ENCODE measurements at regions not wholly inside any gene's neighbourhood (a gene's known extent, or its start where the extent isn't known, plus 50 kb on each side); places are given as distances from the start of the nearest gene placed in this dataset.

DNA sequence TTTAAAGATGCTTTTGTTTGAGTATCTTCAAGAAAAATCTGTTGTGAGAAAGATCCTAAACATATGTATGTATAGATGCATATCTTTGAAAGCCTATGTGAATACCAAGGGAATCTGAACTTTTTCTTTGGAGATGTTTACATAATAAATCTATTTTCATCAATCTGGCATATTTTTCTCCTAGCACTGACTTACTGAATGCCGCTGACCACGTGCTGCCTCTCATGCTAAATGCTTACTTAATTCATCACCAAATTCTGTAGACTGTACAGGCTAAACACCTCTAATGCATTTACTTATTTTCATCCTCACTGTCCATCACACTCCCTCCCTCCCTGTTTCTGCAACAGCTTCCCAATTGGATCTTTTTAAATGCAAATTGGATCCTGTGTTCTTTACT lies 566.2 kb upstream of the WWC1 start:
- H3K9me3 ChIP-seq (ENCODE audit: control insufficient read depth, low read depth, low read length), result no peaks in the 10 kb centered on the region
- no peak overlapping the region for H3K27ac ChIP-seq (ENCODE audit: low read length)
- no peak overlapping the region for H3K4me3 ChIP-seq (ENCODE audit: low read length)
- H3K36me3 ChIP-seq (ENCODE audit: control insufficient read depth, low read depth, low read length), result no peaks in the 10 kb centered on the region
- no peaks in the 10 kb centered on the region for H3K27me3 ChIP-seq (ENCODE audit: control insufficient read depth, insufficient read depth, low read length)
- H3K9ac ChIP-seq (ENCODE audit: low read length), result no peak overlapping the region
- H3K4me1 ChIP-seq (ENCODE audit: control insufficient read depth, low read depth, low read length), result peaks cover 28% of the 10 kb centered on the region

DNA sequence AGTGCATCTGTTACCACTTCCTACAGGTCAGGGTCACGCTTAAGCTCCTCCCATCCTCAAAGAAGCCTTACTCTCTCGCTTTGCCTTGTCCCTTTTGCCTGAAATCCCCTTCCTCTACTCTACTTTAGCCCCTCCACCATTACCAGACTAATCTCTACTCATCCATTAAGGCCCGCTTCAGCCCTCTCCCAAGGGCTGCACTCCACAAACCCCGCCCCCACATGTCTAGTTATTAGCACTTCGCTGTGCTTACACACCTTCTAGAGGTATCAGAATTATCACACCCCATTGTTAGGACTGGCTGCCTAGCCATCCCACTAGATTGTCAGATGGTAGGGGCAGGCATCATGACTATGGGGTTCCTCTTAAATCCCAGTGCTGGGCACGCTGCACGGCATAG lies 565.7 kb upstream of the WWC1 start:
- no peak overlapping the region for H3K27ac ChIP-seq (ENCODE audit: low read length)
- no peaks in the 10 kb centered on the region for H3K27me3 ChIP-seq (ENCODE audit: control insufficient read depth, insufficient read depth, low read length)
- no peaks in the 10 kb centered on the region for H3K36me3 ChIP-seq (ENCODE audit: control insufficient read depth, low read depth, low read length)
- H3K9ac ChIP-seq (ENCODE audit: low read length), result no peak overlapping the region
- H3K4me3 ChIP-seq (ENCODE audit: low read length), result no peak overlapping the region
- no peaks in the 10 kb centered on the region for H3K9me3 ChIP-seq (ENCODE audit: control insufficient read depth, low read depth, low read length)
- peaks cover 27% of the 10 kb centered on the region for H3K4me1 ChIP-seq (ENCODE audit: control insufficient read depth, low read depth, low read length)

DNA sequence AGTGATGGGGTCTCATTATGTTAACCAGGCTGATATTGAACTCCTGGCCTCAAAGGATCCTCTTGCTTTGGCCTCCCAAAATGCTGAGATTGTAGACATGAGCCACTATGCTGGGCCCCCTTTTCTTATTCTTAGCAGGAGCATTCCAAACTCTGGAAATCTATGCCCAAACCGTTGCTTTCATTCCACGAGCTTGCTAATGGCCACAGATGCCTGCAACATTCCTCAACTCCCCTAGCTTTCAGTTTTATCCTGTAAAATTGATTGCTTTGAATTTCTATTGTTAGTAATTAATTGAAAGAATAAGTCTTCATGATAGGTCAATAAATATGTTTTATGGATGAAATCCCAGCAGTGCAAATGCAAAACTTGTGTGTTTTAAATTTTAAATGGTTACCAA lies 564.8 kb upstream of the WWC1 start:
- Histone ChIP-seq H3K36me3 (ENCODE audit: control insufficient read depth, low read depth, low read length) (no peaks in the 10 kb centered on the region), H3K27me3 (ENCODE audit: control insufficient read depth, insufficient read depth, low read length) (no peaks in the 10 kb centered on the region), H3K9me3 (ENCODE audit: control insufficient read depth, low read depth, low read length) (no peaks in the 10 kb centered on the region), H3K9ac (ENCODE audit: low read length) (no peak overlapping the region), H3K4me3 (ENCODE audit: low read length) (no peak overlapping the region), H3K27ac (ENCODE audit: low read length) (no peak overlapping the region), H3K4me1 (ENCODE audit: control insufficient read depth, low read depth, low read length) (peaks cover 18% of the 10 kb centered on the region)

DNA sequence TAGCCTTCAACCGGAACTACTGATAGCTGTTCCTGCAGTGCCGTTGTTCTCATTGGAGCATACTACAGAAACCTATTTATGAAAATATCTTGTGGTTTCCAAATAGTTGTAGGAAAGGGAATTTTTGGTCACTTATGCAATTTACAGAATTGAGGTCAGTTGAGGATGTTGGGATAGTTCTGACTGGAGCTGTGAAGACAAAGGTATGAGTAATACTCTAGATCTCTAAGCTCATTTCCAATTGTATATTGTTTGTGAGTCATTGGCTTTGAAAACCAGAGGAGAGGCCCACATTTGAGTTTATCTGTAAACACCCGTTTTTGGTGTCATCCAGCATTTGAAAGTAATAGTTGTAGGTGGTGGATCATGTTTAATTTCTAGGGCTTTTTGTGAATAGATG lies 561.3 kb upstream of the WWC1 start:
- Histone ChIP-seq H3K4me1 (ENCODE audit: control insufficient read depth, low read depth, low read length) (peaks cover 18% of the 10 kb centered on the region), H3K27me3 (ENCODE audit: control insufficient read depth, insufficient read depth, low read length) (no peaks in the 10 kb centered on the region), H3K9me3 (ENCODE audit: control insufficient read depth, low read depth, low read length) (no peaks in the 10 kb centered on the region), H3K9ac (ENCODE audit: low read length) (no peak overlapping the region), H3K27ac (ENCODE audit: low read length) (no peak overlapping the region), H3K4me3 (ENCODE audit: low read length) (no peak overlapping the region), H3K36me3 (ENCODE audit: control insufficient read depth, low read depth, low read length) (no peaks in the 10 kb centered on the region)

DNA sequence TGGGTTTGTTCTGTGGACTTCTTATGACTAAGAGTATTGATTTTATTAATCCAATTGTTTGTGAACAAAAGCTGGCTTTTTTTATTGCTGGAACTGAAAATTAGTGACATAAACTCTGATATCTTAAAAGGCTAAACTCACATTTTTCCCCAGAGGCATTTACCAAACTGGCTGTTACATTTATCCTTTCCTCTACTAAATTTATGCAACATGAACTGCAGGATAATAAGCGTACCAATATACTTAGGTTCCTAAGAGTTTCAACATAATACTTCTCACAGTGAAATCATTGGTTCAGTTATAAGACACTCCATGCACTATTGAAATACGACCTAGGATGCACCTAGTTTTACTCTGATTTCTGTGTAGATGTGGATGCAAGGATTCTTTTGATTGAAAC lies 560.8 kb upstream of the WWC1 start:
- H3K36me3 ChIP-seq (ENCODE audit: control insufficient read depth, low read depth, low read length), result no peaks in the 10 kb centered on the region

DNA sequence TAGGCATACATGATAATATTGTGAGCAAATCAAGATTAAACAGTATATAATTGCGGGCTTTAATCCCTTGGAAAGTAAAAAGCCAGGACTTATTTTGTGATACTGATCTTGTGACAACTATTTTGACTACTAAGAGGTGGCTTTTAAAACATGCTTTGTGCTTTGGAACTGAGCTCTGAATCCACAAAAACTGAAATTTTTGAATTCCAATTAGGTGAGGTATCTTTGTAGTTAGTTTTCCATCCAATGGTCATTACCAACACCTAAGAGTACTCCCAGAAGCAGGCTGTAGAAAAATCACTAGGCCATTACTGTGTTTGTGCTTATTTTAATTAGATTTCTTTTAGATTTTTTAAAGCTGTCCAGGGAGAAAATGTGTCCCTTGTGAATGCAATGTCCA lies 559.5 kb upstream of the WWC1 start:
- no peaks in the 10 kb centered on the region for H3K36me3 ChIP-seq (ENCODE audit: control insufficient read depth, low read depth, low read length)
- no peak overlapping the region for H3K9ac ChIP-seq (ENCODE audit: low read length)
- H3K9me3 ChIP-seq (ENCODE audit: control insufficient read depth, low read depth, low read length), result no peaks in the 10 kb centered on the region
- no peak overlapping the region for H3K27ac ChIP-seq (ENCODE audit: low read length)
- no peaks in the 10 kb centered on the region for H3K27me3 ChIP-seq (ENCODE audit: control insufficient read depth, insufficient read depth, low read length)
- H3K4me3 ChIP-seq (ENCODE audit: low read length), result no peak overlapping the region
- peaks cover 9% of the 10 kb centered on the region for H3K4me1 ChIP-seq (ENCODE audit: control insufficient read depth, low read depth, low read length)

More for the DNA sequence above, 560.8 kb upstream of the WWC1 start:
- no peak overlapping the region for H3K4me3 ChIP-seq (ENCODE audit: low read length)
- no peaks in the 10 kb centered on the region for H3K27me3 ChIP-seq (ENCODE audit: control insufficient read depth, insufficient read depth, low read length)
- peaks cover 13% of the 10 kb centered on the region for H3K4me1 ChIP-seq (ENCODE audit: control insufficient read depth, low read depth, low read length)
- no peak overlapping the region for H3K9ac ChIP-seq (ENCODE audit: low read length)
- no peak overlapping the region for H3K27ac ChIP-seq (ENCODE audit: low read length)
- H3K9me3 ChIP-seq (ENCODE audit: control insufficient read depth, low read depth, low read length), result no peaks in the 10 kb centered on the region

DNA sequence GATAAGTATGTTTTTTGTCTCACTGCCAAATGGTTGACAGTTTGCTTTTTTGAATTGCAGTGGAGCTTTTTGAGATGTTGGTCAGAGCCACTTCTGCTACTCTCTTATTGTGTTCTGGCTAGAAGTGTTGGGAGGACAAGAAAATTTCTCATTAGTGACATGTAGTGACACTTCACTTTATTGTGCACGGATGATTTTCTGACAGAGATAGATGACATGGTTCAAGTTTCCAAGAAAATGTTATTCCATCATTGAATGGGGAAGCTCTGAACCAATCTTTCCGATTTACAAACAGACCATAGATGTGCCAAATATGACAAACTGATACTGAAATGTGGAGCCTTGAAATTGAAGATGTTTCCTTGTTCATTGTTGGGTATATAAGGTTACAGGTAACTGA lies 558.9 kb upstream of the WWC1 start:
- Histone ChIP-seq H3K9ac (ENCODE audit: low read length) (no peak overlapping the region), H3K36me3 (ENCODE audit: control insufficient read depth, low read depth, low read length) (no peaks in the 10 kb centered on the region), H3K27ac (ENCODE audit: low read length) (no peak overlapping the region), H3K4me1 (ENCODE audit: control insufficient read depth, low read depth, low read length) (peaks cover 9% of the 10 kb centered on the region), H3K27me3 (ENCODE audit: control insufficient read depth, insufficient read depth, low read length) (no peaks in the 10 kb centered on the region), H3K4me3 (ENCODE audit: low read length) (no peak overlapping the region), H3K9me3 (ENCODE audit: control insufficient read depth, low read depth, low read length) (no peaks in the 10 kb centered on the region)

DNA sequence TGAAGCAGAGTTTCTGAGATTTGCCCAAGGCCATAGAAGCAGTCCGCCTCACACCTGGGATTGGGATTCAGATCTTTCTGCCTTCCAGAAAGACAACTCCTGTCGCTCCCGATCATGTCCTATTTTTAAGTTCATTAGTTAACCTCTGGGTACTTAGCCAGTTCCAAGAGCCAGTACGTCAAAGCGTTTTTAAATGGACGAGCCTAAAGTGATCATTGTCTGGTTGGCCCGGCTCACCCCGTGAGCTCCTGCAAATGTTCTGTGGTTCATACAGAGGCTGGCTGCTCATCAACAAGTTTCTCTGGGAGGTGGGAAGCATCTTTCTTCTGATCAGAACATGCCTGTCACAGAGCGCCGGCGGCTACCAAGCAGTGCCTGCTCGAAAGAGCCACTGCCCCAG lies 554.5 kb upstream of the WWC1 start:
- Histone ChIP-seq H3K4me1 (ENCODE audit: control insufficient read depth, low read depth, low read length) (no peaks in the 10 kb centered on the region), H3K9me3 (ENCODE audit: control insufficient read depth, low read depth, low read length) (no peaks in the 10 kb centered on the region), H3K27ac (ENCODE audit: low read length) (no peak overlapping the region), H3K4me3 (ENCODE audit: low read length) (no peak overlapping the region), H3K27me3 (ENCODE audit: control insufficient read depth, insufficient read depth, low read length) (no peaks in the 10 kb centered on the region), H3K9ac (ENCODE audit: low read length) (no peak overlapping the region), H3K36me3 (ENCODE audit: control insufficient read depth, low read depth, low read length) (no peaks in the 10 kb centered on the region)

DNA sequence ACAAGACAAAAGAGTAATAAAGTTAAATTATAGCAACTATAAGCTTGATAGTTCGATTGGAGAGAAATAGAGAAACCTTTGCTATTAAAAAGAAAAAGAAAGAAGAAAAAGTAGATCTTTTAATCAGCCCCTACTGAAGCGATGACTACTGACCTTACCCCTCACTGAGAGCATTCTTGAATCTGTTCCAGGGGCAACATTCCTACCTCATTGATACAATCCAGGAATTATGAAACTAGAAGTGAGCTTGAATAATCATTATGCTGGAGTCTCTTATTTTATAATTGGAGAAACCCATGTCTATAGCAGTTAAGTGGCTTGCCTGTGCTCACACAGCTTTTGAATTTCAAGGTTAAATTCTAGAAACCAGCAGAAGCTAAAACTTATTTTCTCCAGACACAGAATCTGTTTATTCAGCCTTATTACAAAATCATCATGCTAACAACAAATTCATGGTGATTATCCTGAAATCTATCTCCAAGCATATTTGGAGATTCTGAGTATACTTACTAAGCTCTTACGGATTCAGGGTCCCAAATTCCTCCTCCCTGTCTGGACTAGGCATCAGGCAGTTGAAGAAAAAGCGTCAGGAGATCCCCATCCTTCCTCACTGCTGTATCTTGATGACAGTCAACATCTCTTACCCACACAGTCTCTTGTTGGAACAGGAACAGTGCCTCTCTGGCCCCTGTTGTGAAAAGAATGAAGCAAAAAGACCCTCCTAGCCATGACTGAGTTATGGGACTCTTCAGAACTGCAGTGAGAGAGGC lies 547.6 kb upstream of the WWC1 start:
- H3K27ac ChIP-seq (ENCODE audit: low read length), result no peak overlapping the region
- H3K9me3 ChIP-seq (ENCODE audit: control insufficient read depth, low read depth, low read length), result no peaks in the 10 kb centered on the region
- peaks cover 7% of the 10 kb centered on the region for H3K4me1 ChIP-seq (ENCODE audit: control insufficient read depth, low read depth, low read length)
- no peak overlapping the region for H3K4me3 ChIP-seq (ENCODE audit: low read length)
- no peak overlapping the region for H3K9ac ChIP-seq (ENCODE audit: low read length)
- H3K27me3 ChIP-seq (ENCODE audit: control insufficient read depth, insufficient read depth, low read length), result no peaks in the 10 kb centered on the region
- H3K36me3 ChIP-seq (ENCODE audit: control insufficient read depth, low read depth, low read length), result no peaks in the 10 kb centered on the region

DNA sequence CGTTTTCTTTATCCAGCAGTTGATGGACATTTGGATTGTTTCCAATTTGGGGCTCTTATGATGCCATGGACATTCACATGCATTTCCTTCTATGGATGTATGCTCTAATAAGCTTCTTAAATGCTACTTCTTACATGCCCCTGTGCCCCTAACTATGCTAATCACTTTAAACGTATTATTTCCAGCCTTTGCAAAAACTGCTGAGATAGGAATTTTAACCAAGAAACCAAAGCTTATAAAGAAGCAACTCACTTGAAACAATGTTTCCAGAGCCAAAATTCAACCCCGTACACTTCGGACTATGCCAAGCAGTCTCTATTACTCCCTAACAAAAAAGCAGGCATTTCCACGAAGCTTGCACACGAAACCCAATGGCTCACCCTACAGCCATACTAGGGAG lies 545.6 kb upstream of the WWC1 start:
- Histone ChIP-seq H3K27me3 (ENCODE audit: control insufficient read depth, insufficient read depth, low read length) (no peaks in the 10 kb centered on the region), H3K36me3 (ENCODE audit: control insufficient read depth, low read depth, low read length) (no peaks in the 10 kb centered on the region), H3K27ac (ENCODE audit: low read length) (no peak overlapping the region), H3K9ac (ENCODE audit: low read length) (no peak overlapping the region), H3K4me3 (ENCODE audit: low read length) (no peak overlapping the region), H3K9me3 (ENCODE audit: control insufficient read depth, low read depth, low read length) (no peaks in the 10 kb centered on the region), H3K4me1 (ENCODE audit: control insufficient read depth, low read depth, low read length) (peaks cover 7% of the 10 kb centered on the region)

DNA sequence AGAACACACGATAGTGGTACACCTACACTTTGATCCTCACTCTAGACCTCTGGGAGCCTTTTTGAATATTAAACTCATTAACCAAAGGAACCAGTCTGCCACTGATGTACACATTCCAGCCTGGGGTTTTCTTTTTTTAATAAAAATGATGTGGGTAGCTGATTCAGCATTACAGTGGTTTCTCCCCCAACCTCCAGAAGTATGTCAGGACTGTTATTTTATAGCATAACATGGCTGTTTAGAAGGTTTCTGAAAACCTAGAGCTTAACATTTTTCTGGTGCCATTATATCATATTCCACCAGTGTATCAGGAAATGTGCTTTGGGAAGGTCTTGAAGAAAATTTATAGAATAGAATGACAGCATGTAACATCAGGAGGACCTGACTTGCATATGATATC lies 540.9 kb upstream of the WWC1 start:
- Histone ChIP-seq H3K4me1 (ENCODE audit: control insufficient read depth, low read depth, low read length) (peaks cover 6% of the 10 kb centered on the region), H3K36me3 (ENCODE audit: control insufficient read depth, low read depth, low read length) (no peaks in the 10 kb centered on the region), H3K9ac (ENCODE audit: low read length) (no peak overlapping the region), H3K9me3 (ENCODE audit: control insufficient read depth, low read depth, low read length) (no peaks in the 10 kb centered on the region), H3K27me3 (ENCODE audit: control insufficient read depth, insufficient read depth, low read length) (no peaks in the 10 kb centered on the region), H3K27ac (ENCODE audit: low read length) (no peak overlapping the region), H3K4me3 (ENCODE audit: low read length) (no peak overlapping the region)

DNA sequence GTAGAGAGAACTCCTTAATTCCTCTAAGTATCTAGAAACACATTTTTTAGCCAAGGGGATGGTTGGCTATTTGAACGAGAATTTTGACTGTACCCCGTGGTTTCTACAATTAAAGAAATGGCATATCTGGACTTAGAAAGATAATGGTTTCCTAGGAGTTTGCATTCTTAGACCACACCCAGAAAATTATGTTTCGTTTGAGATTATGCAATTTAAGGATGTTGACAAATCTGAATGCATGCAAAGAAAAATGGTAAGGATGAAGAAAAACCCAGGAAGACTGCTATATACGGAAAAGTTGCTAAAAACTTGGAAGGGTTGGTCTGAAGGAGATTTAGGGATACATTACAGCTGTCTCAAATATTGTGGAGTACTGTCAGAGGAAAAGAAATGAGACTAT lies 538.5 kb upstream of the WWC1 start:
- Histone ChIP-seq H3K4me1 (ENCODE audit: control insufficient read depth, low read depth, low read length) (peaks cover 6% of the 10 kb centered on the region), H3K36me3 (ENCODE audit: control insufficient read depth, low read depth, low read length) (no peaks in the 10 kb centered on the region), H3K9ac (ENCODE audit: low read length) (no peak overlapping the region), H3K9me3 (ENCODE audit: control insufficient read depth, low read depth, low read length) (no peaks in the 10 kb centered on the region), H3K27ac (ENCODE audit: low read length) (no peak overlapping the region), H3K4me3 (ENCODE audit: low read length) (no peak overlapping the region), H3K27me3 (ENCODE audit: control insufficient read depth, insufficient read depth, low read length) (no peaks in the 10 kb centered on the region)
